ENCODE measurements at regions not wholly inside any gene's neighbourhood (a gene's known extent, or its start where the extent isn't known, plus 50 kb on each side); places are given as distances from the start of the nearest gene placed in this dataset.

DNA sequence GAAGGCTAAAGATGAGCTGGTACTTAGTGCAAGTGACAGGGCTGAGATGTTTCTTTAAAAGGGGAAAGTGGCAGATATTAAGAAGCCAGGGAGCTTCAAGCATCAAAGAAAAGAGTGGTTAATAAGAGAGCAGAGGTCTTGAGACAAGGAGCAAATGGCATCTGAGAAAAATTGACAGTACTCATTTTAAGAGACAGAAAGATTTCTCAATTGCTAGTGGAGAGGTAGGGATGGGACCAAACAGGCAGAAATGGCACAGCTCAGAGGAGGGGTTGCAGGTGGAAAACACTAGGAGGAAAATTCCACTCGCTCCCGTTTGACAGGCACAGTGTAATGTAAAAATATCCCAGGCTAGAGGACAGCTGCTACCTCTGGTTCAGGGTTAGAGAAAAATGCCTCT is 593.4 kb upstream of the LRATD1 start:
- in situ Hi-C loops (cut with HindIII; ENCODE audit: low sequenced_read_pairs): no loop called here
- H3K4me3 ChIP-seq (ENCODE audit: low read depth, low read length): no peak overlapping the region
- TF ChIP-seq, protein P1, sequence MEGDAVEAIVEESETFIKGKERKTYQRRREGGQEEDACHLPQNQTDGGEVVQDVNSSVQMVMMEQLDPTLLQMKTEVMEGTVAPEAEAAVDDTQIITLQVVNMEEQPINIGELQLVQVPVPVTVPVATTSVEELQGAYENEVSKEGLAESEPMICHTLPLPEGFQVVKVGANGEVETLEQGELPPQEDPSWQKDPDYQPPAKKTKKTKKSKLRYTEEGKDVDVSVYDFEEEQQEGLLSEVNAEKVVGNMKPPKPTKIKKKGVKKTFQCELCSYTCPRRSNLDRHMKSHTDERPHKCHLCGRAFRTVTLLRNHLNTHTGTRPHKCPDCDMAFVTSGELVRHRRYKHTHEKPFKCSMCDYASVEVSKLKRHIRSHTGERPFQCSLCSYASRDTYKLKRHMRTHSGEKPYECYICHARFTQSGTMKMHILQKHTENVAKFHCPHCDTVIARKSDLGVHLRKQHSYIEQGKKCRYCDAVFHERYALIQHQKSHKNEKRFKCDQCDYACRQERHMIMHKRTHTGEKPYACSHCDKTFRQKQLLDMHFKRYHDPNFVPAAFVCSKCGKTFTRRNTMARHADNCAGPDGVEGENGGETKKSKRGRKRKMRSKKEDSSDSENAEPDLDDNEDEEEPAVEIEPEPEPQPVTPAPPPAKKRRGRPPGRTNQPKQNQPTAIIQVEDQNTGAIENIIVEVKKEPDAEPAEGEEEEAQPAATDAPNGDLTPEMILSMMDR (IDR thresholded peaks at IDR 0.05; ENCODE audit: low read depth, low read length, missing control alignments): no peak
- DNase-seq (ENCODE audit: low read depth): no peak

DNA sequence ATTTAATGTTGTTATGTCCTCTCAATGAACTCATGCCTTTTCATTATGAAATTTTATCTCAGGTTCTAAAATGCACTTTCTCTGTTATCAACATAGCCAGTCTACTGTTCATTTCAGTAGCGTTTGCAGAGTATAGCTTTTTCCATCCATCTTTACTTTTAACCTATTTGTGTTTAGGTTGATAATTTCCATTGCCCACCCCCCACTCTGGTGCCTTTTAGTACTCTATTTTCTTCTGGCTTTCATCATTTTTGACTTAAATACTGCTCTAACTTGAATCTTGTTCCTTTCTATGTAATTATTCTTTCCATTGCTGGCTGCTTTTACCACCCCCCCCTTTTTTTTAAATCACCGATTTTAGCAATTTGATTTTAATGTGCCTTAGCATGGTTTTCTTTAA is 585.0 kb upstream of the LRATD1 start:
- TF ChIP-seq, protein P1 (IDR thresholded peaks at IDR 0.05; ENCODE audit: low read depth, low read length, missing control alignments): no peak
- DNase-seq (ENCODE audit: low read depth): no peak
- in situ Hi-C loops (cut with HindIII; ENCODE audit: low sequenced_read_pairs): no loop called here
- no peak overlapping the region for H3K4me3 ChIP-seq (ENCODE audit: low read depth, low read length)

- in situ Hi-C loops (cut with HindIII; ENCODE audit: low sequenced_read_pairs): no loop called here
- no peak overlapping the region for H3K4me3 ChIP-seq (ENCODE audit: low read depth, low read length)
- TF ChIP-seq, protein P1 (IDR thresholded peaks at IDR 0.05; ENCODE audit: low read depth, low read length, missing control alignments): no peak
- DNase-seq (ENCODE audit: low read depth): no peak
Observed at GRCh38 chr2:14051401-14051800, 581.1 kb upstream of the LRATD1 start.

DNA sequence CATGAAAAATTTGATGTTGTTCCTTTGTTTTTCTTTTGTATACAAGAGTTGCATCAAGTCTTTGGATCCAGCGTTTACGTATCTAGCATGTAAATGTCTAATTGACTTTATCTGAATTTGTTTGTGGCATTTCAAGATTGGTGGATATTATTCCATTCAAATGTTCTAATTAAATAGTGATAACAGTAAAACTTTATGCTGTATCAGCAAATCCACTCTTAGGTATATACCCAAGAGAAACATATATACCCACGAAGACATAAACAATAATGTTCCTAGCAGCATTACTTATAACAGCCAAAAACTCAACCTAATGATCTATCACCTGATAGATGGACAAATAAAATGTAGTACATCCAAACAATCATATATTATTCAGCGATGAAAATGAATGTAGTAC is 579.4 kb upstream of the LRATD1 start:
- no peak overlapping the region for H3K4me3 ChIP-seq (ENCODE audit: low read depth, low read length)
- in situ Hi-C loops (cut with HindIII; ENCODE audit: low sequenced_read_pairs): no loop called here
- DNase-seq (ENCODE audit: low read depth): no peak
- TF ChIP-seq, protein P1 (IDR thresholded peaks at IDR 0.05; ENCODE audit: low read depth, low read length, missing control alignments): no peak

DNA sequence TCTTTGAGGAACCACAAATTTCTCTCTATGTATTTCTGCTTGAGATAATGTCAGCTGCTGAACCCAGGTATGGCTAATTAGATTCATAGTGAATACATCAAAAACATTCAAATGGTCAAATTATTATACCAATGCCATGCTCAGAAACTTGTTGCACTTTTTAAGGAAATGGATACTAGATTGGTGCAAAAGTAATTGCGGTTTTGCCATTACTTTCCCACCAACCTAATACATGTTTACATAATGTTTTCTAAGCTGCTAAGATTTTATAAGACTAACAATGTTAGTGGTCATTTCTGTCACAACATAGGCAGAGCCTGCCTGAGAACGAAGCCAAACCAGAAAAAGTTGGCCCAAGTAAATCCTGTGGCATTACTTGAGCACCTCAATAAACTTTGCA is 568.2 kb upstream of the LRATD1 start:
- no peak for DNase-seq (ENCODE audit: low read depth)
- in situ Hi-C loops (cut with HindIII; ENCODE audit: low sequenced_read_pairs): no loop called here
- H3K4me3 ChIP-seq (ENCODE audit: low read depth, low read length): no peak overlapping the region
- TF ChIP-seq, protein P1 (IDR thresholded peaks at IDR 0.05; ENCODE audit: low read depth, low read length, missing control alignments): no peak

GRCh38 chr2:14072338-14072737 is 560.2 kb upstream of the LRATD1 start:
- in situ Hi-C loops (cut with HindIII; ENCODE audit: low sequenced_read_pairs): no loop called here
- peak; percentile 1 for DNase-seq (ENCODE audit: low read depth)
- no peak overlapping the region for H3K4me3 ChIP-seq (ENCODE audit: low read depth, low read length)
- TF ChIP-seq, protein P1 (IDR thresholded peaks at IDR 0.05; ENCODE audit: low read depth, low read length, missing control alignments): no peak

- in situ Hi-C loops (cut with HindIII; ENCODE audit: low sequenced_read_pairs): no loop called here
- TF ChIP-seq, protein P1 (IDR thresholded peaks at IDR 0.05; ENCODE audit: low read depth, low read length, missing control alignments): no peak
- H3K4me3 ChIP-seq (ENCODE audit: low read depth, low read length): no peak overlapping the region
- no peak for DNase-seq (ENCODE audit: low read depth)
Observed at GRCh38 chr2:14074691-14075090, 557.8 kb upstream of the LRATD1 start.

All from astrocyte of the cerebellum (primary cell).